HG02981 (cell line): ENCODE measurements at regions not wholly inside any gene's neighbourhood (a gene's known extent, or its start where the extent isn't known, plus 50 kb on each side); places are given as distances from the start of the nearest gene placed in this dataset.

Experiments
- ATAC-seq: cut with Tn5 transposase; IDR thresholded peaks from one replicate; pipeline ENCODE4 v1.9.1; 2021; ENCODE audit warnings: mild to moderate bottlenecking, moderate library complexity; ENCODE audit not compliant: unreplicated experiment

DNA sequence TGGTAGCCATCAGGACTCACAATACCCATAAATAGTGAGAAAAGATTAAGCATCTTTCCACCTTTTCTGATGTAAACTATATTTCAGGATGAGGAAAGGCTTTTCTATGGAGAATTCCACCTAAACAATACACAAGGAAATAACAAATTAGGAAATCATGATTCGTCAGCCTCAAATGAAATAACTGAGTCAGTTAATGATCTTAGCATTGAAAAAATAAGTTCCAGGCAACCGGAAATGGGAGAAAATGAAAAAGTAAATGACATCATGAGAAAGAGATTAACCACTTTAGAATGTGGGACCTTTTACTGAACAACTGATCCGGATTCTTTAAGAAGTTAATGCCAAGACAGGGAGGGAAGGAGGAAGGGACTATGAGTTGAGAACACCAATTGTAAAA is 742.3 kb downstream of the TNS3 start:
- ATAC-seq, result no peak

DNA sequence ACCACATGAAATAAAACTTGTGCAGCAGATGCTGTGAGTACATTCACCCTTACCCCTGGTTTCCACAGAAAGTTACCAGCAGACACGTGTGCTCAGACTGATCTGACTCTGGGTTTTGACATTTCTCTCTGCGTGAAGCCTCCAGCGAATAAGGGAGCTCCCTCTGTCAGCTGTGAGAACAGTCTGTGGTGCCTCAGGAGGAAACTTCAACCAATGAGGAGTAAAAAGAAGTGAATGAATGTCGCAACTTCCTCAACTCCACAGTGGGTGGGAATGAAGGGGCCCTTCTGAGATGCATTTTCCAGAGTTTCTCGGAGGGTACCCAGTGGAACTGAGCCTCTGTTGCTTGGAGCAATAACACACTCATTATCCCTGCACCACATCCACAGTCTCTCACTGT is 743.4 kb downstream of the TNS3 start:
- ATAC-seq, result no peak

DNA sequence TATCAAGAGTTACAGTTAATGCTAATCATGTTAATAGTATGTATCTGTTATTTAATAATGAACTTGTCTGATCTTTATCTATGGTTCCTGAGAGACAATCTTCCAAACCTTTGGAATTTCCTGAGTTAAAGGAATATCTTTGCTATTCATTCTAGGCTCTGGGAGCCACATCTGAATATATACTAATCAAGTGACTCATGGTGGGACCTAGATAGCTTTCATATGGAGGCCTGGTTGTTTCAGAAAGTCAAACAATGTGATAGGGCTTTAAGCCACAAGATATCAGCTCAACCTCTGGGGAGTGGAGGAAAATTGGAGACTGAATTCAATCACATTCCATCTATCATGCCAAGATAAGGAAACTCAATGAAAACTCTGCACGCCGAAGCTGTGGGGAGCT is 746.4 kb downstream of the TNS3 start:
- ATAC-seq, result no peak

- ATAC-seq, result no peak
Measured at GRCh38 chr7:46834921-46835320, 747.0 kb downstream of the TNS3 start.

DNA sequence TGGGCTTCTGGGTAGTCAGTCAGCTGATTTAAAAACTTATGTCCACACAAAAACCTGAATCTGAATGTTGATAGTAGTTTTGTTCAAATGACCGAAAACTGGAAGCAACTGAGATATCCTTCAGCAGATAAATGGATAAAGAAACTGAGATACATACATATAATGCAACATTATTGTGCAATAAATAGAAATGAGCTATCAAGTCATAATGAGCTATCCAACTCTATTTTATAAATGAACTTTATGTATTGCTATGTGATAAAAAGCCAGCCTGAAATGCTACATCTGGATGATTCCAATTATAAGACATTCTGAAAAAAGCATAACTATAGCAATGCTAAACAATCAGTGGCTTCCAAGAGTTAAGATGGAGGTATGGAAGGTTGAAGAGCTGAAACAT is 748.7 kb downstream of the TNS3 start:
- no peak for ATAC-seq

DNA sequence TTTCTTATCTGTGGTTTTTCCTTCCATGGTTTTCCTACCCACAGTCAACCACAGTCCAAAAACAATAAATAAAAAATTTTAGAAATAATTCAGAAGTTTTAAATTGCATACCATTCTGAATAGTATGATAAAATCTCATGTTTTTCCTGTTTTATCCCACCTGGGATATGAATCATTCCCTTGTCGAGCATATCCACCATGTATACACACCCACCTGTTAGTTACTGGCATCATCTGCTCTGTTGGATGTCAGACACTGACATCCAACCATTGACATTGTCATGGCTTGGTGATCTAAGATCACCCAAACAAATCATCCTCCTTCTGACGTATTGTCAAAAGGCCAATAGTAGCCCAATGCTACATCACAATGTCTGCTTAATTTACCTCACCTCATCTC is 749.8 kb downstream of the TNS3 start:
- ATAC-seq, result no peak

GRCh38 chr7:46819819-46820218 is 762.1 kb downstream of the TNS3 start:
- ATAC-seq, result no peak

DNA sequence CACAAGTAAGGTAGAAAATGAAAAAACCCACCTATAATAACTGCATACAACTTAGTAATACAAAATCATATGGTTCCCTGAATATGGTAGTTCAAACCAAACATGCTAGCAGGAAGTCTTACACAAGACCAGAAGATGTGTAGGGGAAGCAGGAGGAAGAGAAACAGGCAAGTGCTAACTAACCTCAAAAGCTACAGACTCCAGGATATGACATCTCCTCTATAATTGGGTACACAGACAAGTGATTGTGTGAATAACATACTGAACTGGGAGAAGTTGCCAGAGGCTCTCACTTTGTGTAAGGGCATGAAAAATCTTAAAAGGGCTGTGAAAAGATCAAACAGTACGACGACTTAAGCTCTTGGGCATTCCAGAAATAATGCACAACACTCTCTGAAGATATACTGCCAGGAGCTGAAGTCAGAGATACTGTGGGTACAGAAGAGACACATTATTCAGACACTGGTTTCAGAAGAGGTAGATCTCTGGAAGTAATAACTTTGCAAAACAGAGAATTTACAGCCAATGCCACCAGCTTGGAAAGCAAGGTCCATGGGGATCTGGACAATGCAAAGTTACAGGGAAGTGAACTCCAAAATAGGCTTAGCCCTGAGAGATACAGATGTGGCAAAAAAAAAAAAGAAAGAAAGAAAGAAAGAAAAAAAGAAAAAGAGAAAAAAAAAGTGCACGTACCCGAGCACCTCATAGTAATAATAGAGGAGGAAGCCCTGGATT is 767.2 kb downstream of the TNS3 start:
- no peak for ATAC-seq

- no peak for ATAC-seq
Measured at GRCh38 chr7:46812101-46812675, 769.7 kb downstream of the TNS3 start.

GRCh38 chr7:46811529-46811928 is 770.4 kb downstream of the TNS3 start:
- no peak for ATAC-seq

DNA sequence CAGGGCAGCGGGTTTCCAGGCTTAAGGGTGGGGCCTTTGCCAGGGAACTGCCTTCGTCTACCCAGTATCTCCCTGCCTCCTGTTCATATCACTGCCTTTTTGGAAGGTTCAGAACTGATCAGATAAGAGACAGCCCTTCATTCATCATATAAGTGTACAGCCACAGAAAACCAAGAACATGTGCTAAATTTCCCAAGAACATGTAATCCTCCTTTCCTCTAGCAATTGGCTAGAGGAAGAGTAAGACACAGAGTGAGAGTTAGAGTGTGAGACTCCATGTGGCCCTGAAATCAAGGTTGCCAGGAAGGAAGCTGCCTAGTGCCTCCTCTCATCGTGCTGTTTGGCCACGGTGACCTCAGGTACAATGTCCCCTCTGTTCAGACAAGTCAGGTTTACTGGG is 770.9 kb downstream of the TNS3 start:
- no peak for ATAC-seq

DNA sequence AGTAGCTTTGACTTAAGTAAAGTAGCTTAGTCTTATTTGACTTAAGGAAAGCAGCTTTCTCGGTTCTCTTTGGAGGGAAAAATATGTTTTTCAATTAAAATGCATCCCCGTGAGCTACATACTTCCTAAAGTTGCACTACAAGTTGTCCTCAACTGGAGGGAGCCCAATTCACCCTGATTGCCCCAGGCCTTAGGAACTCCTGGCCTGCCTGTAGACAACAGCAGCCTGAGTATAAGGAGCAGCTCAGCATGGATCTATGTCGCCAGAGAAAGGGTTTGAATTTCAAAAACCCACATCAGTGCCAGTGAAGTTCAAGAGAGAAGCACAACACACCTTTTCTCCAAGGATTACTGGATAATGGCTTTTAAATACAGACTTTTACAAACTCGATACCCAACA is 772.0 kb downstream of the TNS3 start:
- ATAC-seq, result no peak

DNA sequence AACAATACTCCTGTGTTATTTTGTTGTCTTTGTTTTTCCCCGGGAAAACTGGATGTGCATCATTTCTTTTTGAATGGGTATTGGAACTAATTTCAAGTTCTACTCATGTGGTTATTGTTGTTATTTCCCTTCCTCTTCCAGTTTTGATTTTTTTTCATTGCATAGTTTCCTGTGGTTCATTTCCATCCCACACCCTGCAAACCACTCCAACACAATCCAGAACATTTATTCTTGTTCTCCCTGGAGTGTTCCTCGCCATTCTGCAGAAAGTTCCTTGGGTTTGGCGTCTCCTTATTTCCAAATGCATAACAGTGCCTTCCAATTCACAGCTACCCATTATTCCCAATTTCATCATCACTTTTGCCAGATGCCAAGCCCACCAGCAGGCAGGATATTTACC is 775.1 kb downstream of the TNS3 start:
- no peak for ATAC-seq

GRCh38 chr7:46802479-46802878 is 779.4 kb downstream of the TNS3 start:
- no peak for ATAC-seq

DNA sequence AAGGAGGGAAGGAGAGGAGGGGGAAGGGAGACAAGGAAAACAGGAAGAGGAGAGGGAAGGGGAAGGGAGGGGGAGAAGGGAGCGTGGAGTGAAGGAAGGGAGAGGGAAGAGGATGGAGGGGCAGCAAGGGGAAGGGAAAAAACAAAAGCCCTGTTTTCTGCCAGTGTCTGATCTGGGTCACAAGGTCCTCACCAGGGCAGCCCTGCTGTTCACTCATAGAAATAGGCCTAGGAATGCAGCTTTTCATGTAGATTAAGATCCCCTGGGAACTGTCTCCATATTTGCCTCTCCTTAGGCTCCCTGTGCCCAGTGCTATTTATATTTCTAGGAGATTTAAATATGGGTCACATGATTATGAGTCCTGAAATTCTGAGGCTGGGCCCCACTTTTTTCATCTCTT is 790.7 kb downstream of the TNS3 start:
- ATAC-seq, result no peak

DNA sequence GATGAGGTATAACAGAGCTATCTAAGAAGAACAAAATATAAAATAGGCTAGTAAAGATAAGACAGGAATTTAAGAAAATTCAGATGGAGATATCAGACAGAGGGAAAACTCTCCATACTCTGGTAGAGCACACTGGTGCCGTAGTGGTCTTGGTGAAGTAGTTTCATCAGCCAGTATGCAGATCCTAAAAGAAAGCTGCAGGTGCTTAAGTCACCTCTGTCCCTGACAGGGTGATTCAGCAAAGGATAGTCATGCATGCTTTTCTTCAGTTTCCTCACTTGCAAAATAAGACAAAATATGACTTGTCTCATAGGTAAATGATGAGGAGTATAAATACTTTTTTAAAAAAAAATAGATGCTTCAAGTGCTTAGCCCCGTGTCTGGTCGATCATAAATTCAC is 794.9 kb downstream of the TNS3 start:
- no peak for ATAC-seq

GRCh38 chr7:46786221-46786954 is 795.5 kb downstream of the TNS3 start:
- no peak for ATAC-seq

DNA sequence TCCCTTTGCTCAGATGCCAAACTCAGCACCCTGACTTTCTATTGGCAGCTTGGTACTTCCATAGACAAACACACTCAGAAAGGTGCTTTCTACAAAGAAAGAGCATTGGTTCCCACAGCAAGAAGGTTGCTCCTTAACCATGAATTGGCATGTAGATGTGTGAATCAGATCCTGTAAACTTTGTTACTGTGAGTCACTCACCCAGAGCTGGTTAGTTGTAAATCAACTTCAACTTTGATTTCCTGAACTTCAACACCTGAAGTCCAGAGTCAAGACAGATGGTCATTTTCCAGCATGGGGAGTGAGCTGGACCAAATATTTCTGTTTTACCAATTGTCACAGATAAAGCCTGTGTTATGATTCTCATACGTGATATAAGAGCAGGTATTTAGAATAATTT is 797.2 kb downstream of the TNS3 start:
- no peak for ATAC-seq

- ATAC-seq, result no peak
Measured at GRCh38 chr7:46781901-46782439, 799.9 kb downstream of the TNS3 start.

DNA sequence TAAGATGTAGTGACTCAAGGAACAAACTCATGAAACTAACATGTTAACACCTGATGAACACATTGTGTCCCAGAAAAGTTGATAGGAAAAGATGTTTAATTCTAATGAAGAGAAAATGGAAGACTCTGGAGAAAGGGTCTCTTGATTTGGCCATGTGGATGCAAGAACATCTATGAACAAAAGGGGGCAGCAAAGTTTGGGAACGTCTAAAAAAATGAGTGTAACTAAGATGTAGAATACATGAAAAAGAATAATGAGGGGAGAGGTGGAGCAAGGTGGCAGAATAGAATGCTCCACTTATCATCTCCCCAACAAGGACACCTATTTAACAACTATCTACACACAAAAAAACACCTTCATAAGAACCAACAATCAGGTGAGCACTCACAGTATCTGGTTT is 805.1 kb downstream of the TNS3 start:
- ATAC-seq, result no peak

DNA sequence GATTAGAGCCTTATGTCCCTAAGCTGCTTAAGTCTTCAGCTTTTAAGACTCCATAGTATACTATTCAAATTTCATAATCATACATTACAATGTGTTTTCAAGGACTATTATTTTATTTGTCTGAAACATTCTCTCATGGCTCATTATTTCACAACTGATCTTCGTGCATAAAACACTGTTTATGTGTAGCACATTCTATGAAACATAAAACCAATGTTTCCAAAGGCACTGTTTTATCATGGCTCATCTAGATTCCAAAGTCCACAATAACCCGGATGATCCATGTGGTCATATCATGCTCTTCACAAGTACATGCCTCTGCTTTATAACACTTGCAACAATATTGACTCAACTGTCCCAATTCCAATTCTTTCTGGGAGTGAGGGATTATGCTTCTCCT is 806.1 kb downstream of the TNS3 start:
- ATAC-seq, result no peak

- ATAC-seq, result no peak
Measured at GRCh38 chr7:46775020-46775419, 806.9 kb downstream of the TNS3 start.
